ENCODE measurements at regions not wholly inside any gene's neighbourhood (a gene's known extent, or its start where the extent isn't known, plus 50 kb on each side); places are given as distances from the start of the nearest gene placed in this dataset.

DNA sequence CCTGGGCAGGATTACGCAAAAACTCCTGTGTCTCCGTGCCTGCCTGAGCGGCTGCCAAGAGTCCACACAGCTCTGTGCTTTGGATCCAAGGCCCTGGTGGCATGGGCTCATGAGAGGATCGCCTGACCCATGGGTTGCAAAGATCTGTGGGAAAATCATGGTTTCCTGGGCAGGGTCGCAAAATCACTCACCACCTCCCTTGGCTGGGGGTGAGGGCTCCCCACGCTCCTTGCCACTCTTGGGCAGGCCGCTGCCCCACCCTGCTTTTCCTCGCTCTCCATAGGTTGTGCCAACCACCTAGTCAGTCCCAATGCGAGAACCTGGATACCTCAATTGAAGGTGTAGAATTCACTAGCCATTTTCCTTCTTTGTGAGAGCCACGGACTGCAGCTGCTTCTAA, 66.5 kb upstream of the MAGEB18 start:
- TF ChIP-seq, protein P1, sequence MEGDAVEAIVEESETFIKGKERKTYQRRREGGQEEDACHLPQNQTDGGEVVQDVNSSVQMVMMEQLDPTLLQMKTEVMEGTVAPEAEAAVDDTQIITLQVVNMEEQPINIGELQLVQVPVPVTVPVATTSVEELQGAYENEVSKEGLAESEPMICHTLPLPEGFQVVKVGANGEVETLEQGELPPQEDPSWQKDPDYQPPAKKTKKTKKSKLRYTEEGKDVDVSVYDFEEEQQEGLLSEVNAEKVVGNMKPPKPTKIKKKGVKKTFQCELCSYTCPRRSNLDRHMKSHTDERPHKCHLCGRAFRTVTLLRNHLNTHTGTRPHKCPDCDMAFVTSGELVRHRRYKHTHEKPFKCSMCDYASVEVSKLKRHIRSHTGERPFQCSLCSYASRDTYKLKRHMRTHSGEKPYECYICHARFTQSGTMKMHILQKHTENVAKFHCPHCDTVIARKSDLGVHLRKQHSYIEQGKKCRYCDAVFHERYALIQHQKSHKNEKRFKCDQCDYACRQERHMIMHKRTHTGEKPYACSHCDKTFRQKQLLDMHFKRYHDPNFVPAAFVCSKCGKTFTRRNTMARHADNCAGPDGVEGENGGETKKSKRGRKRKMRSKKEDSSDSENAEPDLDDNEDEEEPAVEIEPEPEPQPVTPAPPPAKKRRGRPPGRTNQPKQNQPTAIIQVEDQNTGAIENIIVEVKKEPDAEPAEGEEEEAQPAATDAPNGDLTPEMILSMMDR (IDR thresholded peaks at IDR 0.05): no peak

DNA sequence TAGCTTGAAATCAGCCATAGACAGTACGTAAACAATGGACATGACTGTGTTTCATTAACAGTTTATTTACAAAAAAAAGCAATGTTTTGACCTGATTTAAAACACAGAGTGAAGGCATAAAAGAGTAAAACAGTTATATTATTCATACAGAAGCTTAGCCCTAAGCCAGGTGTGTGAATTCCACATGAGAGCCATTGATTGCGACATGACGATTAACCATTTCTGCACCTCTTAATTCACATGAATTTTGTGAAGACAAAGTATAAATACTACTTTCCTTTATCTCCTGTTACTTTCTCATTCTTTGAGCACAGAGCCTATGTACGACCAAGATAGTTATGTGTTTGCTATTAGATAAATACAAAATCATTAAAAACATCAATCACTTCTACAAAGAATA, 55.0 kb upstream of the MAGEB18 start:
- TF ChIP-seq, protein P1 (IDR thresholded peaks at IDR 0.05): no peak

Data from LNCAP (cell line).